H1 (cell line): ENCODE measurements at regions not wholly inside any gene's neighbourhood (a gene's known extent, or its start where the extent isn't known, plus 50 kb on each side); places are given as distances from the start of the nearest gene placed in this dataset.

Source experiments
- CTCF ChIA-PET: fragments of 300-600 bp; sonication (Branson Sonifier 250); formaldehyde crosslinking; loops from one replicate; lab custom pipeline; 2021; ENCODE audit not compliant: partially characterized antibody; lab: Charles Lee
- POLR2A ChIA-PET: fragments of 300-600 bp; sonication (Branson Sonifier 250); formaldehyde crosslinking; loops from one replicate; lab custom pipeline; 2021; ENCODE audit warnings: inconsistent platforms; ENCODE audit not compliant: partially characterized antibody; lab: Charles Lee
- DNase-seq, 2 experiments: peaks; one replicate each; pipeline versions ENCODE4 v3.0.0 to v3.0.0-alpha.2; 2010 to 2022; ENCODE audit warnings: low spot score in 2 of 2, low read depth in 1 of 2, mixed read lengths in 1 of 2
- FAIRE-seq: peaks from 2 replicates; lab custom pipeline; 2011; peaks lifted over from hg19 to GRCh38; lab: Jason Lieb, UNC
- H2AFZ ChIP-seq: 2 replicates; pipeline ENCODE4 v1.8.1; 2012; ENCODE audit warnings: low read length, inconsistent platforms
- H2AK5ac ChIP-seq: 2 replicates; pipeline ENCODE4 v1.6.1; 2013; ENCODE audit warnings: low read depth, low read length
- H2BK120ac ChIP-seq: replicated peaks from 2 replicates; pipeline ENCODE3; 2013; ENCODE audit warnings: low read depth, low read length, inconsistent platforms
- H2BK12ac ChIP-seq: 2 replicates; pipeline ENCODE4 v1.6.1; 2013; ENCODE audit warnings: low read depth, low read length
- H2BK15ac ChIP-seq: 2 replicates; pipeline ENCODE4 v1.6.1; 2013; ENCODE audit warnings: low read length
- H2BK20ac ChIP-seq: 2 replicates; pipeline ENCODE4 v1.6.1; 2013; ENCODE audit warnings: low read length
- H2BK5ac ChIP-seq: 2 replicates; pipeline ENCODE4 v1.6.1; 2013; ENCODE audit warnings: low read depth, low read length
- H3K14ac ChIP-seq: 2 replicates; pipeline ENCODE4 v1.6.1; 2013; ENCODE audit warnings: inconsistent platforms; ENCODE audit not compliant: insufficient read length
- H3K18ac ChIP-seq: 2 replicates; pipeline ENCODE4 v1.6.1; 2013; ENCODE audit warnings: low read length; ENCODE audit errors: extremely low read depth
- H3K23ac ChIP-seq: 2 replicates; pipeline ENCODE4 v1.6.1; 2013; ENCODE audit warnings: inconsistent platforms; ENCODE audit not compliant: insufficient read length
- H3K23me2 ChIP-seq: 2 replicates; pipeline ENCODE4 v1.6.1; 2013; ENCODE audit warnings: low read depth, low read length
- H3K27ac ChIP-seq: 2 replicates; pipeline ENCODE4 v1.6.1; 2011; ENCODE audit warnings: low read depth, low read length, inconsistent platforms
- H3K27me3 ChIP-seq, 4 experiments: replicated peaks in 1 of 4; 1 replicate in 1 of 4; 2 replicates in 3 of 4; pipeline versions ENCODE4 v1.6.1 to v1.8.1; 2011 to 2013; ENCODE audit warnings: low read length in 3 of 4, mild to moderate bottlenecking in 3 of 4, inconsistent platforms in 2 of 4, mixed read lengths in 2 of 4, moderate library complexity in 1 of 4; ENCODE audit not compliant: control insufficient read depth in 3 of 4, insufficient read depth in 3 of 4; ENCODE audit errors: extremely low read depth in 1 of 4
- H3K36me3 ChIP-seq, 4 experiments: 2 replicates each; pipeline versions ENCODE4 v1.6.1 to v1.8.1; 2011 to 2013; ENCODE audit warnings: mild to moderate bottlenecking in 4 of 4, low read length in 3 of 4, moderate library complexity in 2 of 4, control low read depth in 1 of 4, inconsistent platforms in 1 of 4; ENCODE audit not compliant: insufficient read depth in 4 of 4, control insufficient read depth in 2 of 4
- H3K4ac ChIP-seq: replicated peaks from 2 replicates; pipeline ENCODE3; 2013; ENCODE audit warnings: low read length, low read depth, mixed read lengths, inconsistent platforms; ENCODE audit not compliant: insufficient read length
- H3K4me1 ChIP-seq, 4 experiments: replicated peaks in 1 of 4; 1 replicate in 1 of 4; 2 replicates in 3 of 4; pipeline versions ENCODE4 v1.6.1 to v1.8.1; 2011 to 2013; ENCODE audit warnings: low read length in 3 of 4, inconsistent platforms in 2 of 4, mixed read lengths in 1 of 4; ENCODE audit not compliant: insufficient read depth in 4 of 4, control insufficient read depth in 3 of 4
- H3K4me2 ChIP-seq, 2 experiments: 2 replicates each; pipeline versions ENCODE4 v1.6.1 to v1.8.1; 2011 to 2013; ENCODE audit warnings: low read depth in 2 of 2, low read length in 2 of 2, control low read depth in 1 of 2, inconsistent platforms in 1 of 2, mild to moderate bottlenecking in 1 of 2; ENCODE audit not compliant: insufficient read depth in 1 of 2
- H3K4me3 ChIP-seq, 4 experiments: fragments of 200-600, 300-600 bp in 1 of 4; sonication (generic), shearing (Covaris generic), sonication (Bioruptor Twin) in 1 of 4; 2 replicates each; pipeline versions ENCODE4 v1.5.1 to v1.8.1; 2011 to 2016; ENCODE audit warnings: low read length in 4 of 4, low read depth in 3 of 4, control low read depth in 2 of 4, inconsistent platforms in 2 of 4, mild to moderate bottlenecking in 2 of 4, mixed read lengths in 1 of 4, moderate library complexity in 1 of 4; ENCODE audit not compliant: insufficient read depth in 2 of 4; ENCODE audit errors: extremely low read depth in 1 of 4
- H3K56ac ChIP-seq: replicated peaks from 2 replicates; pipeline ENCODE3; 2013; ENCODE audit warnings: low read depth, mild to moderate bottlenecking, mixed read lengths, low read length, inconsistent platforms; ENCODE audit not compliant: insufficient read length
- H3K79me1 ChIP-seq: 2 replicates; pipeline ENCODE4 v1.6.1; 2013; ENCODE audit warnings: low read depth, low read length, control low read depth
- H3K79me2 ChIP-seq, 2 experiments: 2 replicates each; pipeline versions ENCODE4 v1.6.1 to v1.8.1; 2012 to 2013; ENCODE audit warnings: low read length in 2 of 2, mild to moderate bottlenecking in 2 of 2, inconsistent platforms in 1 of 2; ENCODE audit not compliant: insufficient read depth in 2 of 2, control insufficient read depth in 1 of 2
- H3K9ac ChIP-seq, 4 experiments: replicated peaks in 1 of 4; 1 replicate in 1 of 4; 2 replicates in 3 of 4; pipeline versions ENCODE4 v1.6.1 to v1.8.1; 2011 to 2013; ENCODE audit warnings: low read depth in 3 of 4, low read length in 3 of 4, control low read depth in 2 of 4, mild to moderate bottlenecking in 2 of 4, moderate library complexity in 2 of 4, inconsistent platforms in 1 of 4; ENCODE audit errors: extremely low read depth in 1 of 4
- H3K9me3 ChIP-seq, 2 experiments: 2 replicates each; pipeline versions ENCODE4 v1.6.1 to v1.8.1; 2012 to 2013; ENCODE audit warnings: mild to moderate bottlenecking in 2 of 2, moderate library complexity in 2 of 2, control low read depth in 1 of 2, inconsistent platforms in 1 of 2, low read depth in 1 of 2, low read length in 1 of 2, mixed read lengths in 1 of 2; ENCODE audit not compliant: insufficient read depth in 2 of 2
- H4K20me1 ChIP-seq, 2 experiments: replicated peaks in 1 of 2; 2 replicates each; pipeline versions ENCODE3 to v1.8.1; 2011 to 2013; ENCODE audit warnings: inconsistent platforms in 2 of 2, low read length in 2 of 2, mild to moderate bottlenecking in 1 of 2; ENCODE audit not compliant: insufficient read depth in 2 of 2, control insufficient read depth in 1 of 2
- H4K5ac ChIP-seq: 2 replicates; pipeline ENCODE4 v1.6.1; 2013; ENCODE audit warnings: low read length, low read depth, mixed read lengths, inconsistent platforms; ENCODE audit not compliant: insufficient read length
- H4K8ac ChIP-seq: 2 replicates; pipeline ENCODE4 v1.8.0; 2013; ENCODE audit warnings: mild to moderate bottlenecking, moderate library complexity, low read length, inconsistent platforms; ENCODE audit not compliant: insufficient read depth; ENCODE audit errors: extremely low read depth
- H4K91ac ChIP-seq: replicated peaks from 2 replicates; pipeline ENCODE3; 2013; ENCODE audit warnings: low read length, mixed read lengths, inconsistent platforms; ENCODE audit not compliant: insufficient read length
- ASH2L ChIP-seq: fragments of 200-600, 300-600 bp; sonication (generic); IDR thresholded peaks from one replicate; pipeline ENCODE4 v1.7.1; 2017; ENCODE audit warnings: low read length
- EZH2 ChIP-seq: fragments of 200-600 bp; sonication (generic); IDR thresholded peaks from 2 replicates; pipeline ENCODE4 v1.7.1; 2012; ENCODE audit warnings: low read depth, mild to moderate bottlenecking, moderate library complexity, low read length, inconsistent platforms; ENCODE audit not compliant: severe bottlenecking
- WGBS, 2 experiments: shearing (Covaris generic) in 1 of 2; methylation state at CpG; one replicate each; pipeline versions ENCODE4 v1.1.6 to v1.1.7; 2013 to 2015; ENCODE audit warnings: low lambda C conversion rate in 2 of 2, mixed read lengths in 2 of 2, inconsistent platforms in 1 of 2, low coverage in 1 of 2, missing lambda C conversion rate in 1 of 2; ENCODE audit not compliant: insufficient replicate concordance in 2 of 2, insufficient coverage in 1 of 2, insufficient read length in 1 of 2; ENCODE audit errors: extremely low coverage in 1 of 2, missing lambda C conversion rate in 1 of 2; 5-methylcytosine and 5-hydroxymethylcytosine counted together

DNA sequence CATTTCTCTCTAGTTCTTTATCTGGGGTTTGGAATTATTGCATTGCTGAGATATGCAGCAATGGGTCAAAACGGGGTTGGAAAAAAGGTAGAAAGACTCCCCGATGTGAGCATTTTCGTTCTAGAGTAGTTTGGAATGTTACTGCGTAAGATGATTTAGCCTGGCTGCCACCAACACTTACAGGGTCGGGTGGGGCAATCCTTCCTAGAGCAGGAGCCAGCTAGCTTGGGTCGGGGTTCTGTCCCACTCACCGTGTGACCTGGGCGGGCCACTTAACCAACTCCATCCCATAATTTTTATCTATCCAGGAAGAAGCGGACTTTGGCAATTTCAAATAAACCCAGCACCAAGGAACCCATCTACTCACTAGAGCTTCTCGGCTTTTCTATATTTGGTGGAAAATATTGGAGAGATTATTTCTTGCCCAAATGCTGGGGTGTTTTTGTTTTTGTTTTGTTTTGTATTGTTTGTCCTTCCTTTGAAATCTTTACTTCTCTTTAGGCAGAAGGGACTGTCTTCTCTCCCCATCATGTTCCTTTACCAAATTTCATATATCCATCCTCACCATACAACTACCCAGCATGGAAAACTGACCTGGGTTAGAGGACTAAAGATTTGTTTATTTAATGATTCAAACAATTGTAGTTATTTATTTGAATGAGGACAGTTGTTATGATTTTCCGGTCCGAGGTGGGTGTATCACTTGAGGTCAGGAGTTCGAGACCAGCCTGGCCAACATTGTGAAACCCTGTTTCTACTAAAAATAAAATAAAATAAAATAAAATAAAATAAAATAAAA is 72.4 kb downstream of the GPX5 start:
- ChIA-PET CTCF (interaction anchor here (1.0 kb wide), 1 partner anchor 72 kb away, joined by 3 read pairs; no protein-coding TSS in a partner anchor), POLR2A (interaction anchor here (1.1 to 1.6 kb wide), 4 partner anchors 8 to 109 kb away, joined by 3 to 4 read pairs (median 4); a partner anchor contains a TSS)
- no peak overlapping the region for H3K56ac ChIP-seq
- FAIRE-seq, result no peak
- no peak overlapping the region for H2BK12ac ChIP-seq
- H2BK120ac ChIP-seq, result no peak overlapping the region
- no peaks in the 10 kb centered on the region for H3K9me3 ChIP-seq
- H2AK5ac ChIP-seq, result no peak overlapping the region
- no peak overlapping the region for H3K27ac ChIP-seq
- no peaks in the 10 kb centered on the region for H3K79me2 ChIP-seq
- no peak overlapping the region for H3K4ac ChIP-seq
- no peaks in the 10 kb centered on the region for H3K79me1 ChIP-seq
- DNase-seq, result no peak
- peak; percentile 14 for TF ChIP-seq ASH2L
- TF ChIP-seq EZH2, result no peak
- H4K5ac ChIP-seq, result no peak overlapping the region
- no peaks in the 10 kb centered on the region for H4K20me1 ChIP-seq
- H3K27me3 ChIP-seq, result no peaks in the 10 kb centered on the region
- peak overlapping the region; percentile 62 to 70 for H3K4me2 ChIP-seq
- peak overlapping the region; percentile 87 for H2AFZ ChIP-seq
- no peaks in the 10 kb centered on the region for H3K36me3 ChIP-seq
- H2BK15ac ChIP-seq, result no peak overlapping the region
- no peak overlapping the region for H2BK20ac ChIP-seq
- peak overlapping the region in 2 of 4 experiments; percentile 45 to 66; a peak in 3 of 7 replicates for H3K9ac ChIP-seq
- no peak overlapping the region for H3K14ac ChIP-seq
- H3K23me2 ChIP-seq, result no peaks in the 10 kb centered on the region; the same call in 1 of the 2 replicates
- H4K91ac ChIP-seq, result no peak overlapping the region
- no peak overlapping the region for H3K23ac ChIP-seq
- H3K4me3 ChIP-seq, result peak overlapping the region; percentile 58 to 81 (median 66)
- H3K4me1 ChIP-seq, result no peaks in the 10 kb centered on the region
- no peak overlapping the region for H3K18ac ChIP-seq
- H4K8ac ChIP-seq, result no peak overlapping the region
- no peak overlapping the region for H2BK5ac ChIP-seq
- 23% methylated on average over 13 of the region's 13 CpGs; no CpG with 5 or more reads in 1 of the 2 experiments for WGBS, 2 experiments
